GM12878 (cell line): ENCODE measurements at regions not wholly inside any gene's neighbourhood (a gene's known extent, or its start where the extent isn't known, plus 50 kb on each side); places are given as distances from the start of the nearest gene placed in this dataset.

ENCODE experiments used
- ATAC-seq: fragments of 200-7000 bp; cut with Tn5 transposase; 3 replicates; pipeline ENCODE4 v1.9.1; 2020; ENCODE audit warnings: mild to moderate bottlenecking, moderate library complexity
- BruUV-seq: library from RNA; stranded (reverse); fragments of 400-500 nt; replicated peaks from 2 replicates; lab custom pipeline; 2021; lab: Mats Ljungman, UMichigan
- CTCF ChIA-PET: fragments of 300-600 bp; sonication (Branson Sonifier 250); formaldehyde crosslinking; extraction: SDS; loops from one replicate; lab custom pipeline; 2021; ENCODE audit warnings: inconsistent platforms; lab: Yijun Ruan, JAX
- POLR2A ChIA-PET: fragments of 350-600 bp; formaldehyde crosslinking; extraction: SDS; loops from one replicate; lab custom pipeline; 2021; ENCODE audit warnings: inconsistent platforms; lab: Charles Lee
- RAD21 ChIA-PET: fragments of 300-600 bp; sonication (Branson Sonifier 250); formaldehyde crosslinking; loops from one replicate; lab custom pipeline; 2023; ENCODE audit warnings: antibody characterized with exemption; ENCODE audit not compliant: unreplicated experiment; lab: Charles Lee
- SMC1A ChIA-PET: fragments of 300-600 bp; sonication (Branson Sonifier 250); formaldehyde crosslinking; loops from one replicate; lab custom pipeline; 2023; ENCODE audit not compliant: unreplicated experiment, uncharacterized antibody; lab: Charles Lee
- DNase-seq: peaks from one replicate; pipeline ENCODE4 v3.0.0-alpha.2; 2011; ENCODE audit warnings: low read depth, low spot score
- FAIRE-seq: peaks from 3 replicates; lab custom pipeline; 2011; peaks lifted over from hg19 to GRCh38; lab: Jason Lieb, UNC
- H2AFZ ChIP-seq: 2 replicates; pipeline ENCODE4 v1.6.0; 2011; ENCODE audit warnings: low read depth, low read length, control low read depth; ENCODE audit not compliant: control insufficient read depth
- H3K27ac ChIP-seq: 2 replicates; pipeline ENCODE4 v1.5.1; 2011; ENCODE audit warnings: control low read depth; ENCODE audit not compliant: control insufficient read depth, insufficient read depth
- H3K27me3 ChIP-seq, 2 experiments: replicated peaks in 1 of 2; 2 replicates each; pipeline versions ENCODE4 v1.6.0 to v1.6.1; 2011; ENCODE audit warnings: low read length in 1 of 2; ENCODE audit not compliant: control insufficient read depth in 2 of 2, insufficient read depth in 2 of 2
- H3K36me3 ChIP-seq, 2 experiments: 2 replicates each; pipeline ENCODE4 v1.5.1; 2011; ENCODE audit warnings: low read length in 1 of 2; ENCODE audit not compliant: control insufficient read depth in 2 of 2, insufficient read depth in 2 of 2
- H3K4me1 ChIP-seq: 2 replicates; pipeline ENCODE4 v1.6.1; 2011; ENCODE audit warnings: mild to moderate bottlenecking, low read length, moderate library complexity, mixed read lengths; ENCODE audit not compliant: control insufficient read depth, insufficient read depth
- H3K4me2 ChIP-seq: 2 replicates; pipeline ENCODE4 v1.6.0; 2011; ENCODE audit warnings: control low read depth; ENCODE audit not compliant: control insufficient read depth, insufficient read depth
- H3K4me3 ChIP-seq: fragments of 200-600 bp; sonication (generic); 2 replicates; pipeline ENCODE4 v1.5.1; 2016
- H3K79me2 ChIP-seq: 2 replicates; pipeline ENCODE4 v1.6.0; 2011; ENCODE audit warnings: low read length; ENCODE audit not compliant: control insufficient read depth, insufficient read depth
- H3K9ac ChIP-seq: 2 replicates; pipeline ENCODE4 v1.8.0; 2011; ENCODE audit warnings: low read length, control low read depth, mixed read lengths; ENCODE audit not compliant: control insufficient read depth, insufficient read depth
- H3K9me3 ChIP-seq: replicated peaks from 3 replicates; pipeline ENCODE4 v1.5.1; 2011; ENCODE audit warnings: mild to moderate bottlenecking, low read length; ENCODE audit not compliant: control insufficient read depth, insufficient read depth
- H4K20me1 ChIP-seq: 2 replicates; pipeline ENCODE4 v1.6.0; 2011; ENCODE audit not compliant: control insufficient read depth, insufficient read depth
- CHD1 ChIP-seq: IDR thresholded peaks from 2 replicates; pipeline ENCODE4 v1.6.1; 2012; ENCODE audit warnings: low read depth, low read length, improper control_type of control experiment
- FOXK2 ChIP-seq: fragments of 450-650 bp; IDR thresholded peaks from 2 replicates; pipeline ENCODE4 v1.6.1; 2017; ENCODE audit warnings: mild to moderate bottlenecking, moderate library complexity
- NFYB ChIP-seq: IDR thresholded peaks from 2 replicates; pipeline ENCODE4 v1.6.1; 2011; ENCODE audit warnings: low read depth, mild to moderate bottlenecking, low read length, improper control_type of control experiment, moderate library complexity; ENCODE audit not compliant: insufficient read depth
- SMARCA5 ChIP-seq: fragments of 450-650 bp; IDR thresholded peaks from 2 replicates; pipeline ENCODE4 v1.6.1; 2017; ENCODE audit warnings: mild to moderate bottlenecking
- SREBF2 ChIP-seq: IDR thresholded peaks from 2 replicates; pipeline ENCODE4 v1.6.1; 2012; ENCODE audit warnings: mild to moderate bottlenecking, low read length
- WGBS: methylation state at CpG from one replicate; pipeline ENCODE4 v1.1.6; 2016; ENCODE audit warnings: low lambda C conversion rate; ENCODE audit not compliant: insufficient replicate concordance, insufficient coverage; ENCODE audit errors: missing lambda C conversion rate; 5-methylcytosine and 5-hydroxymethylcytosine counted together
- in situ Hi-C: fragments of 300-500 bp; cut with MboI; formaldehyde crosslinking; loops from 9 replicates; pipeline ENCODE4 v1.14.3; 2018; ENCODE audit warnings: mixed read lengths
- intact Hi-C: fragments of 100-400 bp; cut with micrococcal nuclease; formaldehyde crosslinking; loops from one replicate; pipeline ENCODE4 v1.14.2; 2022; ENCODE audit not compliant: unreplicated experiment
- TF ChIP-seq, protein P1 (sequence below): fragments of 450-650 bp; IDR thresholded peaks from 2 replicates; pipeline ENCODE4 v1.6.1; 2017; ENCODE audit warnings: mild to moderate bottlenecking
- TF ChIP-seq, protein P2 (sequence below): fragments of 450-650 bp; IDR thresholded peaks from 2 replicates; pipeline ENCODE4 v1.6.1; 2017; ENCODE audit warnings: mild to moderate bottlenecking, moderate library complexity

DNA sequence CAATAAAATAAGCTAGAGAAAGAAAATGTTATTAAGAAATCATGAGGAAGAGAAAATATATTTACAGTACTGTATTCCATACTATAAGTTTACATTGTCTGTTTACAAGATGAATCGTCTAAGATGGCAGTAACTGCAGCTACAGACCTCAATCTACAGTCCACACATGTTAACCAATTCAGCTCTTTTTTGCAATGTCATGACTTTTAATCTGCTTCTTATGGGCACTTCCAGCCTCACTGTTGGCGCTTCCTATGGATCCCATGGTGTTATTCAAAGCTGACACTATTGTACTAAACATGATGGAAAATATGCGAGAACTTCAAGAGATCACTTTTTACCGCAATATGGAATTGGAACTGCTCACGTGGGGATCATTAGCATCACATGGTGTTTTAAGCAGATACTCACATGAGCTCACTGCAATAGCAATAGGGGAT lies 451.5 kb upstream of the CITED2 start:
- intact Hi-C loops (no loop called here), in situ Hi-C loops (no loop called here)
- RAD21 ChIA-PET, result interaction anchor here (1.0 kb wide), 1 partner anchor 9 kb away, joined by 3 read pairs; no protein-coding TSS in a partner anchor
- CTCF ChIA-PET, result no interaction called here
- Histone ChIP-seq H3K27ac (no peak overlapping the region), H3K36me3 (no peaks in the 10 kb centered on the region), H3K27me3 (no peaks in the 10 kb centered on the region), H3K4me2 (no peak overlapping the region), H3K4me3 (no peak overlapping the region), H3K79me2 (no peaks in the 10 kb centered on the region), H3K4me1 (no peaks in the 10 kb centered on the region), H2AFZ (no peak overlapping the region), H4K20me1 (no peaks in the 10 kb centered on the region)
- WGBS, result 56% methylated on average over 5 of the region's 5 CpGs
- no peak for DNase-seq
- no peak for ATAC-seq
- no peak for FAIRE-seq
- no TSS peak for BruUV-seq
- TF ChIP-seq CHD1 (no peak), FOXK2 (no peak), SMARCA5 (no peak), NFYB (no peak), SREBF2 (no peak)
- TF ChIP-seq, protein P1, sequence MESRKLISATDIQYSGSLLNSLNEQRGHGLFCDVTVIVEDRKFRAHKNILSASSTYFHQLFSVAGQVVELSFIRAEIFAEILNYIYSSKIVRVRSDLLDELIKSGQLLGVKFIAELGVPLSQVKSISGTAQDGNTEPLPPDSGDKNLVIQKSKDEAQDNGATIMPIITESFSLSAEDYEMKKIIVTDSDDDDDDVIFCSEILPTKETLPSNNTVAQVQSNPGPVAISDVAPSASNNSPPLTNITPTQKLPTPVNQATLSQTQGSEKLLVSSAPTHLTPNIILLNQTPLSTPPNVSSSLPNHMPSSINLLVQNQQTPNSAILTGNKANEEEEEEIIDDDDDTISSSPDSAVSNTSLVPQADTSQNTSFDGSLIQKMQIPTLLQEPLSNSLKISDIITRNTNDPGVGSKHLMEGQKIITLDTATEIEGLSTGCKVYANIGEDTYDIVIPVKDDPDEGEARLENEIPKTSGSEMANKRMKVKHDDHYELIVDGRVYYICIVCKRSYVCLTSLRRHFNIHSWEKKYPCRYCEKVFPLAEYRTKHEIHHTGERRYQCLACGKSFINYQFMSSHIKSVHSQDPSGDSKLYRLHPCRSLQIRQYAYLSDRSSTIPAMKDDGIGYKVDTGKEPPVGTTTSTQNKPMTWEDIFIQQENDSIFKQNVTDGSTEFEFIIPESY, result no peak
- TF ChIP-seq, protein P2, sequence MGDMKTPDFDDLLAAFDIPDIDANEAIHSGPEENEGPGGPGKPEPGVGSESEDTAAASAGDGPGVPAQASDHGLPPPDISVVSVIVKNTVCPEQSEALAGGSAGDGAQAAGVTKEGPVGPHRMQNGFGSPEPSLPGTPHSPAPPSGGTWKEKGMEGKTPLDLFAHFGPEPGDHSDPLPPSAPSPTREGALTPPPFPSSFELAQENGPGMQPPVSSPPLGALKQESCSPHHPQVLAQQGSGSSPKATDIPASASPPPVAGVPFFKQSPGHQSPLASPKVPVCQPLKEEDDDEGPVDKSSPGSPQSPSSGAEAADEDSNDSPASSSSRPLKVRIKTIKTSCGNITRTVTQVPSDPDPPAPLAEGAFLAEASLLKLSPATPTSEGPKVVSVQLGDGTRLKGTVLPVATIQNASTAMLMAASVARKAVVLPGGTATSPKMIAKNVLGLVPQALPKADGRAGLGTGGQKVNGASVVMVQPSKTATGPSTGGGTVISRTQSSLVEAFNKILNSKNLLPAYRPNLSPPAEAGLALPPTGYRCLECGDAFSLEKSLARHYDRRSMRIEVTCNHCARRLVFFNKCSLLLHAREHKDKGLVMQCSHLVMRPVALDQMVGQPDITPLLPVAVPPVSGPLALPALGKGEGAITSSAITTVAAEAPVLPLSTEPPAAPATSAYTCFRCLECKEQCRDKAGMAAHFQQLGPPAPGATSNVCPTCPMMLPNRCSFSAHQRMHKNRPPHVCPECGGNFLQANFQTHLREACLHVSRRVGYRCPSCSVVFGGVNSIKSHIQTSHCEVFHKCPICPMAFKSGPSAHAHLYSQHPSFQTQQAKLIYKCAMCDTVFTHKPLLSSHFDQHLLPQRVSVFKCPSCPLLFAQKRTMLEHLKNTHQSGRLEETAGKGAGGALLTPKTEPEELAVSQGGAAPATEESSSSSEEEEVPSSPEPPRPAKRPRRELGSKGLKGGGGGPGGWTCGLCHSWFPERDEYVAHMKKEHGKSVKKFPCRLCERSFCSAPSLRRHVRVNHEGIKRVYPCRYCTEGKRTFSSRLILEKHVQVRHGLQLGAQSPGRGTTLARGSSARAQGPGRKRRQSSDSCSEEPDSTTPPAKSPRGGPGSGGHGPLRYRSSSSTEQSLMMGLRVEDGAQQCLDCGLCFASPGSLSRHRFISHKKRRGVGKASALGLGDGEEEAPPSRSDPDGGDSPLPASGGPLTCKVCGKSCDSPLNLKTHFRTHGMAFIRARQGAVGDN, result no peak
- TF ChIP-seq, all 136 proteins: peak for 0
- ChIA-PET POLR2A (no interaction called here), SMC1A (interaction anchor here (0.8 kb wide), 2 partner anchors 8 to 74 kb away, joined by 3 read pairs; no protein-coding TSS in a partner anchor)
- Histone ChIP-seq H3K9me3 (no peaks in the 10 kb centered on the region), H3K9ac (no peak overlapping the region)
